ENCODE measurements at regions not wholly inside any gene's neighbourhood (a gene's known extent, or its start where the extent isn't known, plus 50 kb on each side); places are given as distances from the start of the nearest gene placed in this dataset.

GRCh38 chr18:59764281-59764680 is 67.1 kb upstream of the CCBE1 start:
- no peak overlapping the region for H3K9ac ChIP-seq
- no peaks in the 10 kb centered on the region for H3K27me3 ChIP-seq (ENCODE audit: insufficient read depth)
- no peak overlapping the region for H3K4me3 ChIP-seq (ENCODE audit: low read depth in 2 of 2, low read length in 1 of 2)
- no peaks in the 10 kb centered on the region for H3K79me2 ChIP-seq (ENCODE audit: insufficient read depth)
- H3K4me2 ChIP-seq = no peak overlapping the region
- no peak for DNase-seq
- no peaks in the 10 kb centered on the region for H4K20me1 ChIP-seq (ENCODE audit: insufficient read depth)
- peaks cover 4% of the 10 kb centered on the region for H3F3A ChIP-seq (replicated peaks; ENCODE audit: insufficient read depth)
- TF ChIP-seq TCF12 (IDR thresholded peaks at IDR 0.05) (no peak), RCOR1 (IDR thresholded peaks at IDR 0.05; ENCODE audit: low read length) (no peak), SMC3 (IDR thresholded peaks at IDR 0.05; ENCODE audit: low read depth, low read length) (no peak), RXRA (IDR thresholded peaks at IDR 0.05; ENCODE audit: borderline replicate concordance, low read depth) (no peak), SIN3A (IDR thresholded peaks at IDR 0.05; ENCODE audit: borderline replicate concordance, low read depth, low read length) (no peak), MXI1 (IDR thresholded peaks at IDR 0.05; ENCODE audit: low read depth, low read length) (no peak), FOXM1 (IDR thresholded peaks at IDR 0.05; ENCODE audit: low read depth) (no peak), CHD2 (IDR thresholded peaks at IDR 0.05; ENCODE audit: low read length, partially characterized antibody) (no peak), EP300 (IDR thresholded peaks at IDR 0.05; ENCODE audit: borderline replicate concordance in 1 of 2, low read depth in 1 of 2, low read length in 1 of 2) (no peak), GATA2 (CRISPR knock-in tag; IDR thresholded peaks at IDR 0.05) (no peak), TEAD4 (IDR thresholded peaks at IDR 0.05; ENCODE audit: borderline replicate concordance, insufficient read depth) (no peak), MEF2A (IDR thresholded peaks at IDR 0.05; ENCODE audit: borderline replicate concordance, low read depth) (no peak), FOSL2 (IDR thresholded peaks at IDR 0.05; ENCODE audit: borderline replicate concordance, low read depth) (no peak)
- TF ChIP-seq, protein P1, sequence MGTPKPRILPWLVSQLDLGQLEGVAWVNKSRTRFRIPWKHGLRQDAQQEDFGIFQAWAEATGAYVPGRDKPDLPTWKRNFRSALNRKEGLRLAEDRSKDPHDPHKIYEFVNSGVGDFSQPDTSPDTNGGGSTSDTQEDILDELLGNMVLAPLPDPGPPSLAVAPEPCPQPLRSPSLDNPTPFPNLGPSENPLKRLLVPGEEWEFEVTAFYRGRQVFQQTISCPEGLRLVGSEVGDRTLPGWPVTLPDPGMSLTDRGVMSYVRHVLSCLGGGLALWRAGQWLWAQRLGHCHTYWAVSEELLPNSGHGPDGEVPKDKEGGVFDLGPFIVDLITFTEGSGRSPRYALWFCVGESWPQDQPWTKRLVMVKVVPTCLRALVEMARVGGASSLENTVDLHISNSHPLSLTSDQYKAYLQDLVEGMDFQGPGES (IDR thresholded peaks at IDR 0.05; ENCODE audit: low read depth, low read length) = no peak
- ChIA-PET CTCF (interaction anchor here (0.9 to 1.7 kb wide), 2 partner anchors 13 to 224 kb away, joined by 3 to 6 read pairs; no protein-coding TSS in a partner anchor), POLR2A (interaction anchor here (0.6 kb wide), 1 partner anchor 17 kb away, joined by 5 read pairs; no protein-coding TSS in a partner anchor)
- H3K9me3 ChIP-seq = no peaks in the 10 kb centered on the region
- H2AFZ ChIP-seq (ENCODE audit: low read depth) = no peak overlapping the region; the same call in 1 of the 2 replicates
- 76% methylated on average over 4 of the region's 4 CpGs for WGBS (ENCODE audit: low lambda C conversion rate)
- no peak overlapping the region for H3K27ac ChIP-seq (ENCODE audit: low read depth in 2 of 2, low read length in 1 of 2)
- H3K4me1 ChIP-seq (ENCODE audit: control insufficient read depth in 1 of 2, insufficient read depth in 2 of 2, low read depth in 1 of 2, low read length in 1 of 2) = peaks cover 3 to 5% of the 10 kb centered on the region in 2 experiments; a peak in 2 of 4 replicates
- no peaks in the 10 kb centered on the region for H3K9me2 ChIP-seq
- H3K36me3 ChIP-seq (replicated peaks in 1 of 2; ENCODE audit: control insufficient read depth in 1 of 2, insufficient read depth in 2 of 2, low read length in 1 of 2) = no peaks in the 10 kb centered on the region

GRCh38 chr18:59763541-59764136 is 66.4 kb upstream of the CCBE1 start:
- no peak for DNase-seq

More at GRCh38 chr18:59763541-59764136, 66.4 kb upstream of the CCBE1 start:
- H3K9ac ChIP-seq = no peak overlapping the region
- no peaks in the 10 kb centered on the region for H3K79me2 ChIP-seq (ENCODE audit: insufficient read depth)
- H3K4me1 ChIP-seq (ENCODE audit: control insufficient read depth in 1 of 2, insufficient read depth in 2 of 2, low read depth in 1 of 2, low read length in 1 of 2) = peaks cover under 1 to 3% of the 10 kb centered on the region in 2 experiments; a peak in 2 of 4 replicates
- no peaks in the 10 kb centered on the region for H4K20me1 ChIP-seq (ENCODE audit: insufficient read depth)
- no peaks in the 10 kb centered on the region for H3K36me3 ChIP-seq (replicated peaks in 1 of 2; ENCODE audit: control insufficient read depth in 1 of 2, insufficient read depth in 2 of 2, low read length in 1 of 2)
- POLR2A ChIA-PET = no interaction called here
- H3K4me3 ChIP-seq (ENCODE audit: low read depth in 2 of 2, low read length in 1 of 2) = no peak overlapping the region
- no peak overlapping the region for H2AFZ ChIP-seq (ENCODE audit: low read depth)
- 90% methylated on average over 2 of the region's 2 CpGs for whole genome bisulfite sequencing (ENCODE audit: low lambda C conversion rate)
- no peak overlapping the region for H3K27ac ChIP-seq (ENCODE audit: low read depth in 2 of 2, low read length in 1 of 2)
- TF ChIP-seq, protein P2, sequence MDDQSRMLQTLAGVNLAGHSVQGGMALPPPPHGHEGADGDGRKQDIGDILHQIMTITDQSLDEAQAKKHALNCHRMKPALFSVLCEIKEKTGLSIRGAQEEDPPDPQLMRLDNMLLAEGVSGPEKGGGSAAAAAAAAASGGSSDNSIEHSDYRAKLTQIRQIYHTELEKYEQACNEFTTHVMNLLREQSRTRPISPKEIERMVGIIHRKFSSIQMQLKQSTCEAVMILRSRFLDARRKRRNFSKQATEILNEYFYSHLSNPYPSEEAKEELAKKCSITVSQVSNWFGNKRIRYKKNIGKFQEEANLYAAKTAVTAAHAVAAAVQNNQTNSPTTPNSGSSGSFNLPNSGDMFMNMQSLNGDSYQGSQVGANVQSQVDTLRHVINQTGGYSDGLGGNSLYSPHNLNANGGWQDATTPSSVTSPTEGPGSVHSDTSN (IDR thresholded peaks at IDR 0.05) = no peak
- H3K9me2 ChIP-seq = no peaks in the 10 kb centered on the region
- H3K27me3 ChIP-seq (ENCODE audit: insufficient read depth) = no peaks in the 10 kb centered on the region
- CTCF ChIA-PET = interaction anchor here (0.8 to 1.7 kb wide), 5 partner anchors 10 to 304 kb away, joined by 3 to 6 read pairs (median 3); no protein-coding TSS in a partner anchor
- H3K4me2 ChIP-seq = no peak overlapping the region
- H3K9me3 ChIP-seq = no peaks in the 10 kb centered on the region
- peaks cover 4% of the 10 kb centered on the region for H3F3A ChIP-seq (replicated peaks; ENCODE audit: insufficient read depth)
